ENCODE measurements at regions not wholly inside any gene's neighbourhood (a gene's known extent, or its start where the extent isn't known, plus 50 kb on each side); places are given as distances from the start of the nearest gene placed in this dataset.
"Not testable (repeated sequence)": the region's sequence is repeated elsewhere in the genome, so short reads cannot be mapped to it uniquely, and the experiment has no call there.

DNA sequence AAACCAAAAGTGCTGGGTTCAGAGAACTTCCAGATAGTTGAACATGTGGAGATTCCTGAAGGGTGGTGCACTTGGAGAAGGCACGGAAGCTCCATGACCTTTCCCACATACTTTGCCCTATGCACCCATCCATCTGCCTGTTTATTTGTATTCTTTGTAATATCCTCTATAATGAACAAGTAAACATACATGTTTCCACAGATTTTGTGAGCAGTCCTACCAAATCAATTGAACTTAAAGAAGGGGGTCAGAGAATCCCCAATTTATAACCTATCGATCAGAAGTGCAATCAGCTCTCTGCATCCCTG is 121.4 kb downstream of the ADSS2 start:
- H2AFZ ChIP-seq (ENCODE audit: low read length, unreplicated experiment) = no peak overlapping the region
- H3K27me3 ChIP-seq (ENCODE audit: insufficient read depth, low read length) = no peaks in the 10 kb centered on the region
- H3K79me2 ChIP-seq (ENCODE audit: control insufficient read depth, insufficient read depth, low read length, unreplicated experiment) = no peaks in the 10 kb centered on the region
- no peaks in the 10 kb centered on the region for H3K4me1 ChIP-seq (ENCODE audit: control insufficient read depth, insufficient read depth, low read length, unreplicated experiment)
- H3K4me3 ChIP-seq (ENCODE audit: low read depth, low read length) = no peak overlapping the region
- no peaks in the 10 kb centered on the region for H3K36me3 ChIP-seq (ENCODE audit: insufficient read depth, low read length)
- H3K27ac ChIP-seq (ENCODE audit: low read depth, low read length) = no peak overlapping the region

DNA sequence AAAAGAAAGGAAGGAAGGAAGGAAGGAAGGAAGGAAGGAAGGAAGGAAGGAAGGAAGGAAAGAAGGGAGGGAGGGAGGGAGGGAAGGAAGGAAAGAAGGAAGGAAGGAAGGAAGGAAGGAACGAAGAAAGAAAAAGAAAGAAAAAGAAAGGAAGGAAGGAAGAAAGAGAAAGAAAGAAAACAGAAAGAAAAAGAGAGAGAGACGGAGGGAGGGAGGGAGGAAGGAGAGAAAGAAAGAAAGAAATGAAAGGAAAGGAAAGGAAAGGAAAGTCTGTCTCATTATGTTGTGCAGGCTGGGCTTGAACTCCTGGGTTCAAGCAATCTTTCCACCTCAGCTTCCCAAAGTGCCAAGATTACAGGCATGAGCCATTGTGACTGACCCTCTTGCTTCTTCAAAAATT is 118.9 kb downstream of the ADSS2 start:
- not testable (repeated sequence) for H2AFZ ChIP-seq (ENCODE audit: low read length, unreplicated experiment); H3K4me3 ChIP-seq (ENCODE audit: low read depth, low read length); H3K79me2 ChIP-seq (ENCODE audit: control insufficient read depth, insufficient read depth, low read length, unreplicated experiment)

DNA sequence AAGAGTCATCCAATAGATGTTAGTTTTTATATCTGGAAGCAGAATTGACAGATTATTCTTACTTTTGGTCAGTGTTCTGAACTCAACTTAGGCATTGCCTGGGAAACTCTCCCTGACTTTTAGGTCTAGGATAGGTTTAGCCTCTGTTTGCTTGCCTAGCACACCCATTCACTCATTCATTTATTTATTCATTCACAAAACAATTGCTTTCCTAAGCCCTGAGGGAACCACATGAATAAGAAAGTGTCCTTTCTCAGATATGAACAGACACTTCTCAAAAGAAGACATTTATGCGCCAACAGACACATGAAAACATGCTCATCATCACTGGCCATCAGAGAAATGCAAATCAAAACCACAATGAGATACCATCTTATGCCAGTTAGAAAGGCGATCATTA is 117.4 kb downstream of the ADSS2 start:
- H3K27me3 ChIP-seq (ENCODE audit: insufficient read depth, low read length); H3K27ac ChIP-seq (ENCODE audit: low read depth, low read length); H3K36me3 ChIP-seq (ENCODE audit: insufficient read depth, low read length); H2AFZ ChIP-seq (ENCODE audit: low read length, unreplicated experiment); H3K4me3 ChIP-seq (ENCODE audit: low read depth, low read length); H3K79me2 ChIP-seq (ENCODE audit: control insufficient read depth, insufficient read depth, low read length, unreplicated experiment); H3K4me1 ChIP-seq (ENCODE audit: control insufficient read depth, insufficient read depth, low read length, unreplicated experiment): not testable (repeated sequence)

More for the DNA sequence above, 118.9 kb downstream of the ADSS2 start:
- H3K27me3 ChIP-seq (ENCODE audit: insufficient read depth, low read length); H3K4me1 ChIP-seq (ENCODE audit: control insufficient read depth, insufficient read depth, low read length, unreplicated experiment); H3K36me3 ChIP-seq (ENCODE audit: insufficient read depth, low read length); H3K27ac ChIP-seq (ENCODE audit: low read depth, low read length): not testable (repeated sequence)

DNA sequence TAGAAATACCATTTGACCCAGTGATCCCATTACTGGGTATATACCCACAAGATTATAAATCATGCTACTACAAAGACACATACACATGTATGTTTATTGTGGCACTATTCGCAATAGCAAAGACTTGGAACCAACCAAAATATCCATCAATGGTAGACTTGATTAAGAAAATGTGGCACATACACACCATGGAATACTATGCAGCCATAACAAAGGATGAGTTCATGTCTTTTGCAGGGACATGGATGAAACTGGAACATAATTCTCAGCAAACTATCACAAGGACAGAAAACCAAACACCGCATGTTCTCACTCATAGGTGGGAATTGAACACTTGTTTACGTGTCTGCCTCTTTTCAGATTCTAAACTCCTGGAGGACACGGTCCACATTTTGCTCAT is 116.9 kb downstream of the ADSS2 start:
- not testable (repeated sequence) for H2AFZ ChIP-seq (ENCODE audit: low read length, unreplicated experiment); H3K36me3 ChIP-seq (ENCODE audit: insufficient read depth, low read length); H3K27ac ChIP-seq (ENCODE audit: low read depth, low read length); H3K4me1 ChIP-seq (ENCODE audit: control insufficient read depth, insufficient read depth, low read length, unreplicated experiment); H3K4me3 ChIP-seq (ENCODE audit: low read depth, low read length); H3K79me2 ChIP-seq (ENCODE audit: control insufficient read depth, insufficient read depth, low read length, unreplicated experiment); H3K27me3 ChIP-seq (ENCODE audit: insufficient read depth, low read length)

DNA sequence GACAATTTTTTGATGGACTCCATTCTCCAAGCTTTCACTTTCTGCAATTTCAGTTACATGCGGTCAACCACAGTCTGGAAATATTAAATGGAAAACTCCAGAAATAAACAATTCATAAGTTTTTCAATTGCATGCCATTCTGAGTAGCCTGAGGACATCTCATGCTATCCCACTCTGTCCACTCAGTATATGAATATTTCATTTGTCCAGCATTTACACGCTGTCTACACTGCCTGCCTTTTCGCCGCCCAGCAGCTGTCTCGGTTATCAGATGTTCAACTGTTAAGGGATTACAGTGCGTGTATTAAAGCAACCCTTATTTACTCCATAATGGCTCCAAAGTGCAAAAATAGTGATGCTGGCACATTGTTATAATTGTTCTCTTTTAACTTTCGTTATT is 116.3 kb downstream of the ADSS2 start:
- H3K4me3 ChIP-seq (ENCODE audit: low read depth, low read length) = no peak overlapping the region
- no peaks in the 10 kb centered on the region for H3K36me3 ChIP-seq (ENCODE audit: insufficient read depth, low read length)
- H3K79me2 ChIP-seq (ENCODE audit: control insufficient read depth, insufficient read depth, low read length, unreplicated experiment) = no peaks in the 10 kb centered on the region
- no peak overlapping the region for H3K27ac ChIP-seq (ENCODE audit: low read depth, low read length)
- no peak overlapping the region for H2AFZ ChIP-seq (ENCODE audit: low read length, unreplicated experiment)
- no peaks in the 10 kb centered on the region for H3K4me1 ChIP-seq (ENCODE audit: control insufficient read depth, insufficient read depth, low read length, unreplicated experiment)
- no peaks in the 10 kb centered on the region for H3K27me3 ChIP-seq (ENCODE audit: insufficient read depth, low read length)

DNA sequence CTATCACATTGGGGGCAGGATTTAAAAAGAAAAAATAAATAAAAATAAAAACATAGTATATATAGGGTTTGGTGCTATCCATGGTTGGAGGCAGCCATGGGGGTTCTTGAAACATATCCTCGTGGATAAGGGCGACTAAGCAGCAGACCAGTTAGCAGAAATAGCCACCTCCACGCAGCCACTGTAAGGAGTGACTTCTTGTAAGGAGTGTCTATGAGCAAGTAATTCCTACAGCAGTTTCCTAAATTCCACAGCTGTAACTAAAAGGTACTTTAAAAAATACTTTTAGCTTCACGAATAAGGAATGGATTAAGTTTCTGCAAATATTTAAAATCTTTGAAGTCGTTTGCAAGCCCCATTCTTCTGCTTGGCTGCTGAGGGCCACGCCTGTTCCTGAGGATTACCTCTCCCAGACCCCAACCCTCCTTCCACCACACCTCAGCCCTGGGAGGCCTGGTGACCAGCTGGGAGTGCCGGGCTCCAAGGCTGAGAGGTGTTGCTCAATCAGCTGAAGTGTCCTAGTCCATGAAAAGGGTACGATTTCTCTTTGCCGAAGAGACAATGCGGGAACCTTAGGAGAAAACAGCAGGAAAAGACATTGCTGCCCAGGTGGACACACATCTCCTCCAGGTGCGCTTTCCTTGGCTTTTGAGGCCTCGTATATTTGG is 115.3 kb downstream of the ADSS2 start:
- H3K27ac ChIP-seq (ENCODE audit: low read depth, low read length) = no peak overlapping the region
- H2AFZ ChIP-seq (ENCODE audit: low read length, unreplicated experiment) = no peak overlapping the region
- no peaks in the 10 kb centered on the region for H3K27me3 ChIP-seq (ENCODE audit: insufficient read depth, low read length)
- peaks cover 1% of the 10 kb centered on the region for H3K4me1 ChIP-seq (ENCODE audit: control insufficient read depth, insufficient read depth, low read length, unreplicated experiment)
- no peaks in the 10 kb centered on the region for H3K79me2 ChIP-seq (ENCODE audit: control insufficient read depth, insufficient read depth, low read length, unreplicated experiment)
- H3K4me3 ChIP-seq (ENCODE audit: low read depth, low read length) = no peak overlapping the region
- no peaks in the 10 kb centered on the region for H3K36me3 ChIP-seq (ENCODE audit: insufficient read depth, low read length)

DNA sequence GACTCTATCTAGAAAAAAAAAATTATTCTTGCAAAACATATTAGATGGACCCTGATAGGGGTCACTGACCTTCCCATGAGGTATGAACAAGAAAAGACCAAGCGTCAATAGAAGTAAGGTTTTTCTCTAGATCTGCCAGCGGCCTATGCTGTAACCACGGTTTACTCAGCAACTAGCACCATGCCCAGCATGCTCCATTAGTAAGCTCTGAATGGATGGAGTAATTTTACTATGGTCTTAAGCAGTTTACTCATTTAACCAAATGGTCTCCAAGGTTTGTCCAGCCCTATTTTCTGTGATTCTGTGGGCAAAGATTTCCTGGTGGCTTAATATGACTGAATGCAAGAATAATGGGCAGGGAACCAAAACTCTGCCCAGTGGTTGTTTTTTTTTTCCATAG is 113.9 kb downstream of the ADSS2 start:
- Histone ChIP-seq H3K79me2 (ENCODE audit: control insufficient read depth, insufficient read depth, low read length, unreplicated experiment) (no peaks in the 10 kb centered on the region), H3K4me1 (ENCODE audit: control insufficient read depth, insufficient read depth, low read length, unreplicated experiment) (peaks cover 8% of the 10 kb centered on the region), H3K27ac (ENCODE audit: low read depth, low read length) (no peak overlapping the region), H3K36me3 (ENCODE audit: insufficient read depth, low read length) (no peaks in the 10 kb centered on the region), H3K4me3 (ENCODE audit: low read depth, low read length) (no peak overlapping the region), H2AFZ (ENCODE audit: low read length, unreplicated experiment) (no peak overlapping the region), H3K27me3 (ENCODE audit: insufficient read depth, low read length) (no peaks in the 10 kb centered on the region)

DNA sequence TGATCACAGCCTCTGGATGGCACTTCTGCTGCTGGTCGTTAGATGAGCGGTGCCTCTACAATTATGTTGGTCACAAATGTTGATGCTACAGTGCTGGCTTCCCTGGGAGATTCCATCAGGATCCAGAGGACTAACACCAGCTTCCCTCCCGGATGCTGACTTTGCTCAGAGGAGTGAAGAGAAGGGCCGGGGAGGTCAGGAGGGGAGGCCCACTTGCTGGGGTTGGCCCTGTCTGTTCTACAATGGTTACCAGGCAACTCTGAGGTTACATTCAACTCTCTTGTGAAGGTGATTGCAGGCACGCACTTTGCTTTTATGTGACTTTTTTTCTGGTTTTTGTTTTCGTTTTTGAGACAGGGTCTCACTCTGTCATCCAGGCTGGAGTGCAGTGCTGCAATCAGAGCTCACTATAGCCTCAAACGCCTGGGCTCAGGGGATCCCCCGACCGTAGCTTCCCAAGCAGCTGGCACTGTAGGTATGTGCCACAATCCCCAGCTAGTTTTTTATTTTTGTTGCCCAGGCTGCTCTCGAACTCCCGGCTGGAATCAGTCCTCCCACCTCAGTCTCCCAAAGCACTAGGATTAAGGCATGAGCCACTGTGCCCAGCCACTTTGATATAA is 112.5 kb downstream of the ADSS2 start:
- no peaks in the 10 kb centered on the region for H3K79me2 ChIP-seq (ENCODE audit: control insufficient read depth, insufficient read depth, low read length, unreplicated experiment)
- H3K4me3 ChIP-seq (ENCODE audit: low read depth, low read length) = no peak overlapping the region
- H3K27me3 ChIP-seq (ENCODE audit: insufficient read depth, low read length) = no peaks in the 10 kb centered on the region
- peaks cover 8% of the 10 kb centered on the region for H3K4me1 ChIP-seq (ENCODE audit: control insufficient read depth, insufficient read depth, low read length, unreplicated experiment)
- H2AFZ ChIP-seq (ENCODE audit: low read length, unreplicated experiment) = no peak overlapping the region
- no peak overlapping the region for H3K27ac ChIP-seq (ENCODE audit: low read depth, low read length)
- H3K36me3 ChIP-seq (ENCODE audit: insufficient read depth, low read length) = no peaks in the 10 kb centered on the region

DNA sequence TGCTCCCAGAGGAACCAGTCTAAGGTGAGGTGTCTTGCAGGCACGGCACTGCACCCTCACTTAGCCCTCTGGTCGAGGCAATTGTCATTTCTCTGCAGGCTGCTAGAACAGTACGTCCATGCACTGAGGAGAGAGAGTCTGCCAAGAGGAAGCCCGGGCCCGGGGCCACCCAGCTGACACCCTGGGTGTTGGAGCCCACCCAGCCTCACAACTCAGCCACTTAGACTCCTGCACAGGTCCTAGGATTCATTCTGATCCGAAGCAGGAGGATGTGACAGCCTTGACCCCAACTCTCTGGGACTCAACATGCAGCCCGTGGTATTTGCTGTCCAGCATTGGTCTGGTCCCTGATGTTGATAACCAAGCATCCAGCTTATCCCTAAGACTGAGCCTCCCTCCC is 111.9 kb downstream of the ADSS2 start:
- Histone ChIP-seq H2AFZ (ENCODE audit: low read length, unreplicated experiment) (no peak overlapping the region), H3K79me2 (ENCODE audit: control insufficient read depth, insufficient read depth, low read length, unreplicated experiment) (no peaks in the 10 kb centered on the region), H3K27ac (ENCODE audit: low read depth, low read length) (no peak overlapping the region)

DNA sequence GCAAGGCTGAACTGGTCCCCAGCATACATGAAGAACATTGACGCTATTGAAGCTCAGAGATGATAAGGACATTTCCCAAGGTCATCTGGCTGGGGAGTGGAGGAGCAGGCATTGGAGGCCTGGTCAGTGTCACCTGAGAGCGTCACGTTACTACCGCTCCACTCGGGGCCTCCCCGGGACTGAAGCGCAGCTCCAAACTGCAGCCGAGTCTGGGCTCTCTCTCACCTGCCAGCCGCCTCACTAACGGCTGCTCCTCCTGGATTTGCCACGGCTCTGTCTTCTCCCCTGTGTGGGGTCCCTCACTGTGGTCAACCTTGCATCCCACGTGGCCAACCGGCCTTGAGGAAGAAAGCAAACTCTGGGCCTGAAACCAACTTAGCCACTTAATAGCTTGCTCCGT is 111.3 kb downstream of the ADSS2 start:
- Histone ChIP-seq H3K27me3 (ENCODE audit: insufficient read depth, low read length) (no peaks in the 10 kb centered on the region), H3K79me2 (ENCODE audit: control insufficient read depth, insufficient read depth, low read length, unreplicated experiment) (no peaks in the 10 kb centered on the region), H3K4me3 (ENCODE audit: low read depth, low read length) (no peak overlapping the region), H3K27ac (ENCODE audit: low read depth, low read length) (no peak overlapping the region), H2AFZ (ENCODE audit: low read length, unreplicated experiment) (no peak overlapping the region), H3K36me3 (ENCODE audit: insufficient read depth, low read length) (no peaks in the 10 kb centered on the region), H3K4me1 (ENCODE audit: control insufficient read depth, insufficient read depth, low read length, unreplicated experiment) (peaks cover 8% of the 10 kb centered on the region)

More for the DNA sequence above, 111.9 kb downstream of the ADSS2 start:
- Histone ChIP-seq H3K4me3 (ENCODE audit: low read depth, low read length) (no peak overlapping the region), H3K4me1 (ENCODE audit: control insufficient read depth, insufficient read depth, low read length, unreplicated experiment) (peaks cover 8% of the 10 kb centered on the region), H3K27me3 (ENCODE audit: insufficient read depth, low read length) (no peaks in the 10 kb centered on the region), H3K36me3 (ENCODE audit: insufficient read depth, low read length) (no peaks in the 10 kb centered on the region)

All from ACC112 (cell line).